K562 (cell line): ENCODE measurements at regions not wholly inside any gene's neighbourhood (a gene's known extent, or its start where the extent isn't known, plus 50 kb on each side); places are given as distances from the start of the nearest gene placed in this dataset.

Experiments used
- ARID3A ChIP-seq: IDR thresholded peaks from 2 replicates; pipeline ENCODE4 v1.6.1; 2012; ENCODE audit warnings: low read depth, low read length, improper control_type of control experiment, borderline replicate concordance
- CEBPB ChIP-seq: fragments of 450-650 bp; IDR thresholded peaks from 2 replicates; pipeline ENCODE4 v1.6.1; 2016; ENCODE audit warnings: missing genetic modification characterization, missing compliant biosample characterization
- CEBPG ChIP-seq, 3 experiments: fragments of 200-800 bp in 1 of 3; sonication (Bioruptor generic) in 1 of 3; sonication (generic) in 1 of 3; formaldehyde crosslinking in 1 of 3; IDR thresholded peaks in 2 of 3; conservative IDR thresholded peaks in 1 of 3; 2 replicates each; pipeline versions ENCODE4 v1.6.1 to v1.8.0; 2016 to 2022; ENCODE audit warnings: missing compliant biosample characterization in 2 of 3, missing genetic modification characterization in 2 of 3, mild to moderate bottlenecking in 1 of 3, missing genetic modification reagents in 1 of 3
- ELF2 ChIP-seq: fragments of 250-450 bp; sonication (Bioruptor Pico); IDR thresholded peaks from 2 replicates; pipeline ENCODE4 v1.5.0; 2021; ENCODE audit warnings: mild to moderate bottlenecking
- GATAD2B ChIP-seq: fragments of 450-650 bp; IDR thresholded peaks from 2 replicates; pipeline ENCODE4 v1.6.1; 2017; ENCODE audit warnings: mild to moderate bottlenecking, borderline replicate concordance
- MAZ ChIP-seq, 2 experiments: fragments of 450-650 bp in 1 of 2; sonication (generic) in 1 of 2; formaldehyde crosslinking; IDR thresholded peaks in 1 of 2; conservative IDR thresholded peaks in 1 of 2; 2 replicates each; pipeline versions ENCODE4 v1.4.0 to v1.5.0; 2020; ENCODE audit warnings: mild to moderate bottlenecking in 1 of 2, missing genetic modification reagents in 1 of 2
- RERE ChIP-seq: sonication (generic); formaldehyde crosslinking; IDR thresholded peaks from 2 replicates; pipeline ENCODE4 v1.8.0; 2023; ENCODE audit warnings: missing genetic modification reagents, mild to moderate bottlenecking, borderline replicate concordance
- RHOXF2B ChIP-seq: fragments of 250-450 bp; sonication (Bioruptor Pico); conservative IDR thresholded peaks from 2 replicates; pipeline ENCODE4 v1.5.1; 2021
- SMAD2 ChIP-seq: fragments of 150-350 bp; IDR thresholded peaks from 2 replicates; pipeline ENCODE4 v1.6.1; 2014; ENCODE audit warnings: low read depth, mild to moderate bottlenecking, low read length
- ZSCAN29 ChIP-seq: fragments of 450-650 bp; IDR thresholded peaks from 2 replicates; pipeline ENCODE4 v1.6.1; 2017

- TF ChIP-seq RERE (CRISPR knock-in tag) (no peak), ZSCAN29 (no peak), CEBPG (CRISPR knock-in tag; IDR thresholded peaks at IDR 0.05) (no peak), CEBPG (tag; conservative IDR thresholded peaks at IDR 0.05 in 1 of 2, IDR thresholded peaks at IDR 0.05 in 1 of 2) (peak; percentile 74 to 99; a peak in 3 of 4 replicates), SMAD2 (no peak), ARID3A (no peak), ELF2 (no peak), GATAD2B (no peak), RHOXF2B (CRISPR knock-in tag) (no peak), CEBPB (tag) (peak; percentile 94), MAZ (CRISPR knock-in tag; conservative IDR thresholded peaks at IDR 0.05 in 1 of 2, IDR thresholded peaks at IDR 0.05 in 1 of 2) (no peak)
Observed at GRCh38 chr12:23066095-23066494, 441.1 kb downstream of the ETNK1 start (continued).
